ENCODE measurements at regions not wholly inside any gene's neighbourhood (a gene's known extent, or its start where the extent isn't known, plus 50 kb on each side); places are given as distances from the start of the nearest gene placed in this dataset.

DNA sequence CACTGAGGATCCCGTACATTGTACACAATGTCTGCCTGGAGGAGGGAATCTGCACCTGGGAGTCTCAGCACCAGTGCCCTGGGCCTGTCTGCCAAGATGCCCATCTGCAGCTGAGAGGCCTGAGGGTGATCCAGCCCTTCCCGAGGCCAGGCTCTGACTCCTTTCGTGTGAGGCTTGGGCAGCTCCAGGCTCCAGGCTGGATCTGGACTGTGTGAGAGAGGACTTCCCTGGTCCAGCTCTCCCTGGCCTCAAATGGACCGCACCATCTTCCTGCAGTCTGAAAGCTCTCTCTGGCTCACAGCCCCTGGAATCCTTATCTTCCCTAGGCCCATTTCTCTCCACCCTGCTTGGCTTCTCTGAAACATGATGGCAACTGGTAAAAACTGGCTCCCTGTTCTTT lies 324.6 kb downstream of the DYSF start:
- Histone ChIP-seq H3K4me1 (ENCODE audit: control insufficient read depth, insufficient read depth, low read length) (no peaks in the 10 kb centered on the region), H3K4me3 (ENCODE audit: low read depth in 2 of 2, low read length in 2 of 2) (no peak overlapping the region), H3K36me3 (ENCODE audit: control insufficient read depth, insufficient read depth, low read length) (no peaks in the 10 kb centered on the region), H3K27me3 (ENCODE audit: control insufficient read depth, insufficient read depth, low read length) (no peaks in the 10 kb centered on the region), H3K27ac (ENCODE audit: low read length) (no peak overlapping the region), H3K9me3 (ENCODE audit: control insufficient read depth, insufficient read depth, low read depth, low read length) (no peaks in the 10 kb centered on the region)
- DNase-seq (ENCODE audit: low read depth, low spot score) (no peak), ATAC-seq (no peak)
- POLR2A ChIA-PET: no interaction called here
- in situ Hi-C loops (cut with HindIII; ENCODE audit: low pct_unique_long_range_greater_than_20kb, low sequenced_read_pairs) (no loop called here), intact Hi-C loops (cut with micrococcal nuclease; ENCODE audit: unreplicated experiment) (no loop called here)
- CTCF ChIA-PET: no interaction called here
- no TSS peak for BruUV-seq (replicated peaks)
- TF ChIP-seq POLR2AphosphoS5 (IDR thresholded peaks at IDR 0.05; ENCODE audit: low read depth, low read length) (no peak), CTCF (IDR thresholded peaks at IDR 0.05) (no peak), SIN3A (IDR thresholded peaks at IDR 0.05; ENCODE audit: borderline replicate concordance, insufficient read depth, low read depth, low read length) (no peak), TCF7L2 (IDR thresholded peaks at IDR 0.05; ENCODE audit: low read depth, low read length) (no peak)
- TF ChIP-seq, protein P1, sequence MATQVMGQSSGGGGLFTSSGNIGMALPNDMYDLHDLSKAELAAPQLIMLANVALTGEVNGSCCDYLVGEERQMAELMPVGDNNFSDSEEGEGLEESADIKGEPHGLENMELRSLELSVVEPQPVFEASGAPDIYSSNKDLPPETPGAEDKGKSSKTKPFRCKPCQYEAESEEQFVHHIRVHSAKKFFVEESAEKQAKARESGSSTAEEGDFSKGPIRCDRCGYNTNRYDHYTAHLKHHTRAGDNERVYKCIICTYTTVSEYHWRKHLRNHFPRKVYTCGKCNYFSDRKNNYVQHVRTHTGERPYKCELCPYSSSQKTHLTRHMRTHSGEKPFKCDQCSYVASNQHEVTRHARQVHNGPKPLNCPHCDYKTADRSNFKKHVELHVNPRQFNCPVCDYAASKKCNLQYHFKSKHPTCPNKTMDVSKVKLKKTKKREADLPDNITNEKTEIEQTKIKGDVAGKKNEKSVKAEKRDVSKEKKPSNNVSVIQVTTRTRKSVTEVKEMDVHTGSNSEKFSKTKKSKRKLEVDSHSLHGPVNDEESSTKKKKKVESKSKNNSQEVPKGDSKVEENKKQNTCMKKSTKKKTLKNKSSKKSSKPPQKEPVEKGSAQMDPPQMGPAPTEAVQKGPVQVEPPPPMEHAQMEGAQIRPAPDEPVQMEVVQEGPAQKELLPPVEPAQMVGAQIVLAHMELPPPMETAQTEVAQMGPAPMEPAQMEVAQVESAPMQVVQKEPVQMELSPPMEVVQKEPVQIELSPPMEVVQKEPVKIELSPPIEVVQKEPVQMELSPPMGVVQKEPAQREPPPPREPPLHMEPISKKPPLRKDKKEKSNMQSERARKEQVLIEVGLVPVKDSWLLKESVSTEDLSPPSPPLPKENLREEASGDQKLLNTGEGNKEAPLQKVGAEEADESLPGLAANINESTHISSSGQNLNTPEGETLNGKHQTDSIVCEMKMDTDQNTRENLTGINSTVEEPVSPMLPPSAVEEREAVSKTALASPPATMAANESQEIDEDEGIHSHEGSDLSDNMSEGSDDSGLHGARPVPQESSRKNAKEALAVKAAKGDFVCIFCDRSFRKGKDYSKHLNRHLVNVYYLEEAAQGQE (IDR thresholded peaks at IDR 0.05; ENCODE audit: insufficient read depth in 1 of 2, low read depth in 2 of 2, low read length in 1 of 2): no peak

DNA sequence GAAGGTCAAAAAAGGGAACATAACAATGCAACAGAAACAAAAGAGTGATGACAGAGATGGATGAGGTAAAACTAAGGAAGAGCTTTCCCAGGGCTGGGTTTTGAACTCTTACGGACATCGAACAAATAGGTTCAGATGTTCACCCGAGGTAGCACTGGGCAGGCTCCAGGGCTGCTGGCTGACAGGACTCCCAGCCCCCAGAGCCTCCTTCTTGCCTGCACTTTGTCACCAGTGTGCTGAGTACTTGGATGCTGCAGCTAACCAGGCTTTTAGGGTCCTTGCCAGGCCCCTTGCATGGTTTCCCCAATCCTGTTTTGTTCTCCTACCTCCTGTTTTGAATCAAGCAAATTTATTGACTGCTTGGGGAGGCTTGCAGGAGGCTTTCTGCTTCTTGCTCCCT lies 322.9 kb downstream of the DYSF start:
- no peaks in the 10 kb centered on the region for H3K4me1 ChIP-seq (ENCODE audit: control insufficient read depth, insufficient read depth, low read length)
- ATAC-seq: no peak
- CTCF ChIA-PET: no interaction called here
- no peak for DNase-seq (ENCODE audit: low read depth, low spot score)
- no peaks in the 10 kb centered on the region for H3K9me3 ChIP-seq (ENCODE audit: control insufficient read depth, insufficient read depth, low read depth, low read length)
- POLR2A ChIA-PET: no interaction called here
- no TSS peak for BruUV-seq (replicated peaks)
- H3K27ac ChIP-seq (ENCODE audit: low read length): no peak overlapping the region
- intact Hi-C loops (cut with micrococcal nuclease; ENCODE audit: unreplicated experiment): no loop called here
- in situ Hi-C loops (cut with HindIII; ENCODE audit: low pct_unique_long_range_greater_than_20kb, low sequenced_read_pairs): no loop called here
- no peaks in the 10 kb centered on the region for H3K27me3 ChIP-seq (ENCODE audit: control insufficient read depth, insufficient read depth, low read length)
- H3K4me3 ChIP-seq (ENCODE audit: low read depth in 2 of 2, low read length in 2 of 2): no peak overlapping the region
- H3K36me3 ChIP-seq (ENCODE audit: control insufficient read depth, insufficient read depth, low read length): no peaks in the 10 kb centered on the region
- TF ChIP-seq, protein P1 (IDR thresholded peaks at IDR 0.05; ENCODE audit: insufficient read depth in 1 of 2, low read depth in 2 of 2, low read length in 1 of 2): no peak
- TF ChIP-seq POLR2AphosphoS5 (IDR thresholded peaks at IDR 0.05; ENCODE audit: low read depth, low read length): no peak
- no peak for TF ChIP-seq TCF7L2 (IDR thresholded peaks at IDR 0.05; ENCODE audit: low read depth, low read length)
- TF ChIP-seq SIN3A (IDR thresholded peaks at IDR 0.05; ENCODE audit: borderline replicate concordance, insufficient read depth, low read depth, low read length): no peak
- no peak for TF ChIP-seq CTCF (IDR thresholded peaks at IDR 0.05)
